ENCODE measurements at regions not wholly inside any gene's neighbourhood (a gene's known extent, or its start where the extent isn't known, plus 50 kb on each side); places are given as distances from the start of the nearest gene placed in this dataset.
A peak's percentile ranks its signal among the peaks of the same experiment; 100 is the strongest.

DNA sequence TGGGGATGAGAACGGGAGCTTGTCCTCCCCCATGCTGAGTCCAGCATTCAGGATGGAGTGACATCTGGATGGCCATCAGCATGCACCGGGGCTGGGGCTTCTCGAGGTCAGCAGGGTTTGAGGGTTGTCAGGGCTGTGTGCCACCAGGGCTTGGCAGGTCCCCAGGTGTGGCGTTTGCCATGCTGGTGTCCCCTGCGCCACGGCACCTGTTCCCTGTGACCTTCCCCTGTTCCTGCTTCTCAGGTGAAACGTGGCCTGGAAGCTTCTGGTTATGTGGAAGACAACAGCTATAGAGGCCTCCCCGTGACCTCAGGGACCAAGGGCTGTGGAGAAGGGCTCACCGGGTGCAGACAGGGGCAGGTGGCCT is 152.4 kb downstream of the KIF26A start:
- no peak overlapping the region for H3K27ac ChIP-seq
- peaks cover 12 to 20% (median 17%) of the 10 kb centered on the region in 3 donors for H3K27me3 ChIP-seq
- no peaks in the 10 kb centered on the region for H3K36me3 ChIP-seq
- H3K4me3 ChIP-seq = no peak overlapping the region
- ATAC-seq = no peak
- TF ChIP-seq, protein P1, sequence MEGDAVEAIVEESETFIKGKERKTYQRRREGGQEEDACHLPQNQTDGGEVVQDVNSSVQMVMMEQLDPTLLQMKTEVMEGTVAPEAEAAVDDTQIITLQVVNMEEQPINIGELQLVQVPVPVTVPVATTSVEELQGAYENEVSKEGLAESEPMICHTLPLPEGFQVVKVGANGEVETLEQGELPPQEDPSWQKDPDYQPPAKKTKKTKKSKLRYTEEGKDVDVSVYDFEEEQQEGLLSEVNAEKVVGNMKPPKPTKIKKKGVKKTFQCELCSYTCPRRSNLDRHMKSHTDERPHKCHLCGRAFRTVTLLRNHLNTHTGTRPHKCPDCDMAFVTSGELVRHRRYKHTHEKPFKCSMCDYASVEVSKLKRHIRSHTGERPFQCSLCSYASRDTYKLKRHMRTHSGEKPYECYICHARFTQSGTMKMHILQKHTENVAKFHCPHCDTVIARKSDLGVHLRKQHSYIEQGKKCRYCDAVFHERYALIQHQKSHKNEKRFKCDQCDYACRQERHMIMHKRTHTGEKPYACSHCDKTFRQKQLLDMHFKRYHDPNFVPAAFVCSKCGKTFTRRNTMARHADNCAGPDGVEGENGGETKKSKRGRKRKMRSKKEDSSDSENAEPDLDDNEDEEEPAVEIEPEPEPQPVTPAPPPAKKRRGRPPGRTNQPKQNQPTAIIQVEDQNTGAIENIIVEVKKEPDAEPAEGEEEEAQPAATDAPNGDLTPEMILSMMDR (IDR thresholded peaks at IDR 0.05 in 4 of 5, conservative IDR thresholded peaks at IDR 0.05 in 1 of 5) = no peak
- no peak for TF ChIP-seq POLR2A (IDR thresholded peaks at IDR 0.05)
- no peaks in the 10 kb centered on the region for H3K9me3 ChIP-seq
- intact Hi-C loops (cut with DNase I; ENCODE audit: low total_unique reads) = no loop called here
- in situ Hi-C loops (cut with MboI; ENCODE audit: low sequenced_read_pairs in 4 of 4) = no loop called here
- H3K4me1 ChIP-seq = no peaks in the 10 kb centered on the region
- DNase-seq = peak in 1 of 2 donors; percentile 1

GRCh38 chr14:104291123-104292000 is 153.0 kb downstream of the KIF26A start:
- in situ Hi-C loops (cut with MboI; ENCODE audit: low sequenced_read_pairs in 4 of 4) (no loop called here), intact Hi-C loops (cut with DNase I; ENCODE audit: low total_unique reads) (no loop called here)
- ATAC-seq = no peak
- no peak overlapping the region for H3K27ac ChIP-seq
- peak in 1 of 2 donors; percentile 0 for DNase-seq
- no peak for TF ChIP-seq POLR2A (IDR thresholded peaks at IDR 0.05)
- TF ChIP-seq, protein P1 (IDR thresholded peaks at IDR 0.05 in 4 of 5, conservative IDR thresholded peaks at IDR 0.05 in 1 of 5) = no peak
- no peaks in the 10 kb centered on the region for H3K36me3 ChIP-seq
- no peaks in the 10 kb centered on the region for H3K9me3 ChIP-seq
- peaks cover 15 to 20% (median 17%) of the 10 kb centered on the region in 3 donors for H3K27me3 ChIP-seq
- no peak overlapping the region for H3K4me3 ChIP-seq
- no peaks in the 10 kb centered on the region for H3K4me1 ChIP-seq

DNA sequence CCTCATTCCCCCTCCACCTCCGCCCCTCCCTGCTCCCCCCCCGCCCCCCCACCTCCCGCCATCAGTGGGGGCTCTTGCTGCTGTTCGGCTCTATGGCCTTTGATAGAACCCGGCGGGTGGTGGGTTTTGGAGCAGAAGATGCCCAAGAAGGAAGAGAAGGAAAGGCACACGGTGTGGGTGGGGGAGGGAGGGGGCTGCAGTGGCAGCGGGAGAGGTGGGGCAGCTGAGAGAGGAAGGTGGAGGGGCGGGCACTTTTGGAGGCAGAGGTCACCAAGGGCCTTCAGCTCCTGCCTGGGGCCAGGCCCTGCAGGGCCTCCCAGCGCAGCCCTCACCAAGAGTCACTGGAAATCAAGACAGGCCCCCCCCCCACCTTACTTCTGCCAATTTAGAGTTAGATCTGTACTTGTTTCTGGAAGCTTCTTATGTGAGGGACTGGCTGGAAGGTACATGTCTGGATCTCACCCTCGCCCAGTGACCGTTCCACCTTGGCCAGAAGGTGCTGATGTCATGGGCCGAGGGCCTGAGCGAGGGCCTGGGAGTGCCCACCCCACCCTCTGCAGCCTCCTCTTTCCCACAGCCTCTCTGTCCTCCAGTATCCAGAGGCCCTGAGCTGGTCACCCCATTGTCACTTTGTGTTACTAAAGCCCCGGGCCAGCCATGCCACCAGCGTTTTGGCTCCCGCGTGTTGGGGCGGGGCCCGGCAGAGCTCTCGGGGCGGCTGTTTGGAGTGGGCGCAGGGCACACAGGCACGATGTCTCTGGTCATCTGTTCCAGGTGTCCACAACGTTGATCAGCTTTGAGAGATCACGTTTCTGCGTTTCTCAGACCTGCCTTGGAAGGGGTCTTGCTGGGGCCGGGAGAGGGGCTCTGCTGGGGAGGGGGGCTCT is 153.9 kb downstream of the KIF26A start:
- no peak overlapping the region for H3K4me3 ChIP-seq
- H3K27me3 ChIP-seq = peaks cover 17 to 25% (median 20%) of the 10 kb centered on the region in 3 donors
- no peak for ATAC-seq
- no peaks in the 10 kb centered on the region for H3K36me3 ChIP-seq
- in situ Hi-C loops (cut with MboI; ENCODE audit: low sequenced_read_pairs in 4 of 4) (no loop called here), intact Hi-C loops (cut with DNase I; ENCODE audit: low total_unique reads) (no loop called here)
- no peak for TF ChIP-seq POLR2A (IDR thresholded peaks at IDR 0.05)
- TF ChIP-seq, protein P1 (IDR thresholded peaks at IDR 0.05 in 4 of 5, conservative IDR thresholded peaks at IDR 0.05 in 1 of 5) = no peak
- H3K27ac ChIP-seq = no peak overlapping the region
- H3K9me3 ChIP-seq = no peaks in the 10 kb centered on the region
- peak in 1 of 2 donors; percentile 1 for DNase-seq
- no peaks in the 10 kb centered on the region for H3K4me1 ChIP-seq

DNA sequence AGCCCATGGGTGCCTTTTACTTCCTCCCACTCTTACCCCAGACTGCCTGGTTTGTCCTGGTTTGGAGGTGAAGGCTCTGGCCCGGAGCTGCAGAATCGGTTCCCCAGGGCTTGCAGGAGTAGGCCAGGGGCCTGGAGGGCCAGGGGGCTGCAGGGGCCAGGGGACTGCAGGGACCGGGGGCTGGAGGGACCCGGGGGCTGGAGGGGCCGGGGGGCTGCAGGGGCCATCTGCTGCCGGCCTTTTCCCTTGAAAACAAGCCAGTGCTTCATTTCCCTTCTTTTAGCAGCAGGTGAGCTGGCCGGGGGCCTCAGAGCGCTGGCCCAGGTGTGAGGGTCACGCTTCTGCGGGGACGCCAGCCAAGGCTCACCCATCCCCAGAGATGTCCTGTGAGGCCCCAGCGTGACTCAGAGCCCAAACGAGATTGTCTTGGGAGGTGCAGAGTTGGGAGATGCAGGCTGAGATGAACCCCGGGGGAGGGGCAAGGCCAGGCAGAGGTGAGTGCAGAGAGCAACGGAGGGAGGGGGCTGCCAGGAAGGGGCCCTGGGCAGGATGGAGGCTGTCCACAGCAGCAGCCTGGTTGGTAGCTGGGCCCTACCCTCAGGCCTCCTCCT is 154.9 kb downstream of the KIF26A start:
- Histone ChIP-seq H3K36me3 (no peaks in the 10 kb centered on the region), H3K27me3 (peaks cover 20 to 25% (median 20%) of the 10 kb centered on the region in 3 donors), H3K9me3 (no peaks in the 10 kb centered on the region), H3K4me1 (no peaks in the 10 kb centered on the region), H3K27ac (no peak overlapping the region), H3K4me3 (no peak overlapping the region)
- ATAC-seq (no peak), DNase-seq (no peak)
- TF ChIP-seq POLR2A (IDR thresholded peaks at IDR 0.05) = no peak
- TF ChIP-seq, protein P1 (IDR thresholded peaks at IDR 0.05 in 4 of 5, conservative IDR thresholded peaks at IDR 0.05 in 1 of 5) = no peak
- intact Hi-C loops (cut with DNase I; ENCODE audit: low total_unique reads) = no loop called here
- in situ Hi-C loops (cut with MboI; ENCODE audit: low sequenced_read_pairs in 4 of 4) = no loop called here
